ENCODE measurements at regions not wholly inside any gene's neighbourhood (a gene's known extent, or its start where the extent isn't known, plus 50 kb on each side); places are given as distances from the start of the nearest gene placed in this dataset.

- DNase-seq (ENCODE audit: low read depth in 2 of 2), result no peak
These were observed 54.5 kb upstream of the CHRNA7 start for GRCh38 chr15:31975830-31976229.

GRCh38 chr15:31977138-31977537 is 53.2 kb upstream of the CHRNA7 start:
- no peak for DNase-seq (ENCODE audit: low read depth in 2 of 2)

GRCh38 chr15:31977812-31978661 is 52.3 kb upstream of the CHRNA7 start:
- peak in 1 of 2 donors; percentile 9 for DNase-seq (ENCODE audit: low read depth in 2 of 2)
